ENCODE measurements at regions not wholly inside any gene's neighbourhood (a gene's known extent, or its start where the extent isn't known, plus 50 kb on each side); places are given as distances from the start of the nearest gene placed in this dataset.

GRCh38 chr10:130463104-130463875 lies 327.1 kb downstream of the GLRX3 start:
- DNase-seq (ENCODE audit: low read depth), result no peak

- DNase-seq (ENCODE audit: low read depth), result no peak
These were observed 327.7 kb downstream of the GLRX3 start for GRCh38 chr10:130463876-130464364.

GRCh38 chr10:130464426-130464825 lies 328.2 kb downstream of the GLRX3 start:
- DNase-seq (ENCODE audit: low read depth), result no peak

GRCh38 chr10:130466271-130466997 lies 330.2 kb downstream of the GLRX3 start:
- no peak for DNase-seq (ENCODE audit: low read depth)

- DNase-seq (ENCODE audit: low read depth), result no peak
These were observed 334.1 kb downstream of the GLRX3 start for GRCh38 chr10:130470286-130470685.

GRCh38 chr10:130470973-130471372 lies 334.8 kb downstream of the GLRX3 start:
- no peak for DNase-seq (ENCODE audit: low read depth)

- no peak for DNase-seq (ENCODE audit: low read depth)
These were observed 335.3 kb downstream of the GLRX3 start for GRCh38 chr10:130471486-130471885.

GRCh38 chr10:130472236-130472635 lies 336.0 kb downstream of the GLRX3 start:
- no peak for DNase-seq (ENCODE audit: low read depth)

- DNase-seq (ENCODE audit: low read depth), result no peak
These were observed 338.4 kb downstream of the GLRX3 start for GRCh38 chr10:130474591-130474990.

GRCh38 chr10:130477360-130477759 lies 341.2 kb downstream of the GLRX3 start:
- no peak for DNase-seq (ENCODE audit: low read depth)

- DNase-seq (ENCODE audit: low read depth), result no peak
These were observed 343.0 kb downstream of the GLRX3 start for GRCh38 chr10:130479146-130479545.

- no peak for DNase-seq (ENCODE audit: low read depth)
These were observed 343.7 kb downstream of the GLRX3 start for GRCh38 chr10:130479926-130480325.

- no peak for DNase-seq (ENCODE audit: low read depth)
These were observed 344.3 kb downstream of the GLRX3 start for GRCh38 chr10:130480491-130480890.

- no peak for DNase-seq (ENCODE audit: low read depth)
These were observed 345.1 kb downstream of the GLRX3 start for GRCh38 chr10:130481076-130481930.

- no peak for DNase-seq (ENCODE audit: low read depth)
These were observed 345.7 kb downstream of the GLRX3 start for GRCh38 chr10:130481936-130482335.

- no peak for DNase-seq (ENCODE audit: low read depth)
These were observed 347.7 kb downstream of the GLRX3 start for GRCh38 chr10:130483691-130484467.

- DNase-seq (ENCODE audit: low read depth), result no peak
These were observed 348.4 kb downstream of the GLRX3 start for GRCh38 chr10:130484468-130485180.

GRCh38 chr10:130485236-130485957 lies 349.2 kb downstream of the GLRX3 start:
- DNase-seq (ENCODE audit: low read depth), result no peak

- no peak for DNase-seq (ENCODE audit: low read depth)
These were observed 350.0 kb downstream of the GLRX3 start for GRCh38 chr10:130485958-130486895.
